ENCODE measurements at regions not wholly inside any gene's neighbourhood (a gene's known extent, or its start where the extent isn't known, plus 50 kb on each side); places are given as distances from the start of the nearest gene placed in this dataset.

DNA sequence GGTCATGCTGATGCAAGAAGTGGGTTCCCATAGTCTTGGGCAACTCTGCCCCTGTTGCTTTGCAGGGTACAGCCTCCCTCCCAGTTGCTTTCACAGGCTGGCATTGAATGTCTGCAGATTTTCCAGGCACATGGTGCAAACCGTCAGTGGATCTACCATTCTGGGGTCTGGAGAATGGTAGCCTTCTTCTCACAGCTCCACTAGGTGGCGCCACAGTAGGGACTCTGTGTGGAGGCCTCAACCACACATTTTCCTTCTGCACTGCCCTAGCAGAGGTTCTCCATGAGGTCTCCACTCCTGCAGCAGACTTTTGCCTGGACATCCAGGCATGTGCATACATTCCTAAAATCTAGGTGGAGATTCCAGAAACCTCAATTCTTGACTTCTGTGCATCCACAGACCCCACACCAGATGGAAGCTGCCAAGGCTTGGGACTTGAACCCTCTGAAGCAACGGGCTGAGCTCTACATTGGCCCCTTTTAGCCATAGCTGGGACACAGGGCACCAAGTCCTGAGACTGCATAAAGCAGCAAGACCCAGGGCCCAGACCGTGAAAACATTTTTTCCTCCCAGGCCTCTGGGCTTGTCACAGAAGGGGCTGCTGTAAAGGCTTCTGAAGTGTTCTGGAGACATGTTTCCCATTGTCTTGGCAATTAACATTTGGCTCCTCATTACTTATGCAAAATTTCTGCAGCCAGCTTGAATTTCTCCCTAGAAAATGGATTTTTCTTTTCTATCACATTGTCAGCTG, 466.2 kb upstream of the PBX1 start:
- TF ChIP-seq CTCF (IDR thresholded peaks at IDR 0.05; ENCODE audit: insufficient read depth, low read depth, low read length): no peak
- no peak for TF ChIP-seq EZH2 (IDR thresholded peaks at IDR 0.05; ENCODE audit: insufficient read depth, low read length)

Data from astrocyte (in vitro differentiated cells and primary cell).